Peyer's patch (tissue), 4 donors: ENCODE measurements at regions not wholly inside any gene's neighbourhood (a gene's known extent, or its start where the extent isn't known, plus 50 kb on each side); places are given as distances from the start of the nearest gene placed in this dataset.

ENCODE experiments used
- DNase-seq, 3 donors: peaks; one replicate each; pipeline ENCODE4 v3.0.0-alpha.2; 2017 to 2019
- H3K27ac ChIP-seq, 4 donors: fragments of 200-600 bp; sonication (generic); one replicate each; pipeline ENCODE4 v1.5.1; 2016 to 2019
- H3K27me3 ChIP-seq, 2 donors: fragments of 200-600 bp; sonication (generic); one replicate each; pipeline ENCODE4 v1.5.1; 2019
- H3K36me3 ChIP-seq, 3 donors: fragments of 200-600 bp; sonication (generic); one replicate each; pipeline ENCODE4 v1.5.1; 2016 to 2019
- H3K4me1 ChIP-seq, 4 donors: fragments of 200-600 bp; sonication (generic); one replicate each; pipeline ENCODE4 v1.5.1; 2016 to 2019
- H3K4me3 ChIP-seq, 4 donors: fragments of 200-600 bp; sonication (generic); 1 replicate in 3 of 4; 2 replicates in 1 of 4; pipeline ENCODE4 v1.5.1; 2016 to 2019; ENCODE audit warnings: mild to moderate bottlenecking in 1 of 4
- H3K9me3 ChIP-seq, 4 donors: fragments of 200-600 bp; sonication (generic); one replicate each; pipeline ENCODE4 v1.5.1; 2016 to 2019; ENCODE audit warnings: mild to moderate bottlenecking in 1 of 4
- CTCF ChIP-seq, 6 experiments: fragments of 450-650 bp in 4 of 6; fragments of 200-600 bp in 2 of 6; sonication (generic) in 1 of 6; IDR thresholded peaks; one replicate each; pipeline ENCODE4 v1.5.1; 2017 to 2019; ENCODE audit warnings: antibody characterized with exemption in 6 of 6, mild to moderate bottlenecking in 3 of 6, moderate library complexity in 1 of 6
- POLR2A ChIP-seq, 2 donors: fragments of 450-650 bp; IDR thresholded peaks; one replicate each; pipeline ENCODE4 v1.5.1; 2017; ENCODE audit warnings: antibody characterized with exemption in 2 of 2, mild to moderate bottlenecking in 2 of 2, moderate library complexity in 2 of 2

GRCh38 chr12:23359975-23360701 lies 589.3 kb downstream of the SOX5 start:
- no peak for TF ChIP-seq POLR2A (IDR thresholded peaks at IDR 0.05)
- TF ChIP-seq CTCF (IDR thresholded peaks at IDR 0.05): no peak
- Histone ChIP-seq H3K9me3 (no peaks in the 10 kb centered on the region), H3K36me3 (no peaks in the 10 kb centered on the region), H3K4me1 (no peaks in the 10 kb centered on the region), H3K27ac (no peak overlapping the region), H3K27me3 (no peaks in the 10 kb centered on the region), H3K4me3 (no peak overlapping the region)
- DNase-seq: no peak

DNA sequence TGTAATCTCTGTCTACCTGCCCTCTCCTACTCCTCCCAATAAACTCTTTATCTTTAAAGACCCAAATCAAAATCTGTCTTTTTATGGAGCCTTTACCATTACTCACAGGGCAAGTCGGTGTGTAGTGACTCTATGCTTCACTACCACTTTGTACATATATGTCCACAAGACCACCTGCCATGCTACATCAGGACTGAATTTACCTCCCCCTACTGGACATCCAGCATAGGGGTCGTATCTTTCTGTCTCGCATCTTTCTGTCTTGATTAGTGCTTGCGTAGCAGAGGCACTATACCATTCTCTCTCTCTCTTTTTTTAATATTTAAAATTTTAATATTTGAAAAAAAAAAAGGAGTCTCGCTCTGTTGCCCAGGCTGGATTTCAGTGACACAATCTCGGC lies 587.5 kb downstream of the SOX5 start:
- H3K27ac ChIP-seq: no peak overlapping the region
- H3K9me3 ChIP-seq: no peaks in the 10 kb centered on the region
- no peaks in the 10 kb centered on the region for H3K27me3 ChIP-seq
- no peaks in the 10 kb centered on the region for H3K4me1 ChIP-seq
- TF ChIP-seq CTCF (IDR thresholded peaks at IDR 0.05) (no peak), POLR2A (IDR thresholded peaks at IDR 0.05) (no peak)
- DNase-seq: no peak
- H3K4me3 ChIP-seq: no peak overlapping the region
- H3K36me3 ChIP-seq: no peaks in the 10 kb centered on the region

GRCh38 chr12:23368590-23368989 lies 580.9 kb downstream of the SOX5 start:
- no peaks in the 10 kb centered on the region for H3K36me3 ChIP-seq
- H3K27ac ChIP-seq: no peak overlapping the region
- H3K4me1 ChIP-seq: no peaks in the 10 kb centered on the region
- TF ChIP-seq POLR2A (IDR thresholded peaks at IDR 0.05) (no peak), CTCF (IDR thresholded peaks at IDR 0.05) (no peak)
- H3K9me3 ChIP-seq: no peaks in the 10 kb centered on the region
- no peak for DNase-seq
- no peaks in the 10 kb centered on the region for H3K27me3 ChIP-seq
- no peak overlapping the region for H3K4me3 ChIP-seq

- H3K27me3 ChIP-seq: no peaks in the 10 kb centered on the region
- peaks cover 0 to 3% (median 0%) of the 10 kb centered on the region in 4 donors for H3K9me3 ChIP-seq
- no peak overlapping the region for H3K4me3 ChIP-seq
- DNase-seq: no peak
- no peak overlapping the region for H3K27ac ChIP-seq
- no peaks in the 10 kb centered on the region for H3K36me3 ChIP-seq
- TF ChIP-seq CTCF (IDR thresholded peaks at IDR 0.05): no peak
- TF ChIP-seq POLR2A (IDR thresholded peaks at IDR 0.05): no peak
- no peaks in the 10 kb centered on the region for H3K4me1 ChIP-seq
Observed at GRCh38 chr12:23375621-23376020, 573.8 kb downstream of the SOX5 start.

DNA sequence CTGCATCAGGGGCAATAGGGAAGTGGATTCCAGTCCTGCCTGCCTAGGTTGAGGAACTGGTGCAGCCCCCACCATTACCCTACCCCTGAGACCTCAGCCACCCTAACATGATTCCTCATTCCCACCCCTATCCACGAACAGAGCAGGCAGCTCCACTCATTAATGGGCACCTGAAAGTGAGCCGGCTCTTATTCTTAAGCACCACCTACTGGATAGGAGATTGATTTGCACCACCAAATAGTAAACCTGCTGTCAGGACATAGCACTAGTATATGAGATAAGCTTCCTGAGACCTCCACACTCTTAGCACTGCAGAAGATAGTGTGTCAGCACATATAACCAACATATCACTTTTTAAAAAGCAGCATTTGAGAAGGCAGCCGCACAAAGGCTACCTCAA lies 573.2 kb downstream of the SOX5 start:
- TF ChIP-seq POLR2A (IDR thresholded peaks at IDR 0.05): no peak
- TF ChIP-seq CTCF (IDR thresholded peaks at IDR 0.05): peak in 1 of 6 experiments; percentile 18
- Histone ChIP-seq H3K9me3 (peaks cover 0 to 3% (median 0%) of the 10 kb centered on the region in 4 donors), H3K4me3 (no peak overlapping the region)

More for the DNA sequence above, 573.2 kb downstream of the SOX5 start:
- no peaks in the 10 kb centered on the region for H3K4me1 ChIP-seq
- no peak overlapping the region for H3K27ac ChIP-seq
- DNase-seq: no peak
- H3K36me3 ChIP-seq: no peaks in the 10 kb centered on the region
- no peaks in the 10 kb centered on the region for H3K27me3 ChIP-seq
